Ovary (tissue), 3 donors: ENCODE measurements at regions not wholly inside any gene's neighbourhood (a gene's known extent, or its start where the extent isn't known, plus 50 kb on each side); places are given as distances from the start of the nearest gene placed in this dataset.

Experiments used
- EP300 ChIP-seq: sonication (generic); formaldehyde crosslinking; IDR thresholded peaks from one replicate; pipeline ENCODE4 v1.6.1; 2017; ENCODE audit warnings: antibody characterized with exemption
- POLR2A ChIP-seq: fragments of 450-650 bp; IDR thresholded peaks from one replicate; pipeline ENCODE4 v1.6.1; 2017; ENCODE audit warnings: antibody characterized with exemption, mild to moderate bottlenecking, moderate library complexity
- TF ChIP-seq, protein P1 (sequence below), 3 donors: fragments of 450-650 bp in 2 of 3; fragments of 200-600 bp in 1 of 3; IDR thresholded peaks; one replicate each; pipeline versions ENCODE4 v1.5.1 to v1.8.0; 2016 to 2022; ENCODE audit warnings: antibody characterized with exemption in 3 of 3, mild to moderate bottlenecking in 1 of 3
- donor health status: DM: no; HTN: no; CAD: no.

DNA sequence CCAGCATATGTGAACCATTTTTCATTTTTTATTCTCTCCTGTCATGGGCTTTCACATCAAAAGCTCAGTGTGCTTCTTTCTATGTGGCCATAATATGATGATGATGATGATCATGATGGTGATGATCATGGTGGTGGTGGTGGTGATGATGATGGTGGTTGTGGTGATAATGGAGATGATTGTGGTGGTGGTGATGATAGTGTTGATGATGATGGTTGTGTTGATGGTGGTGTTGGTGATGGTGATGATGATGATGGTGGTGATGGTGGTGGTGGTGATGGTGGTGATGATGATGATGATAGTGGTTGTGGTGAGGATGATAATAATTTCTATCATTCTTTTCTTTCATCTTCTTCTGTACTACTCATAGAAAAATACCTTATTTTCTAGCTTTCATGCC is 413.1 kb upstream of the VSTM2A start:
- TF ChIP-seq, protein P1, sequence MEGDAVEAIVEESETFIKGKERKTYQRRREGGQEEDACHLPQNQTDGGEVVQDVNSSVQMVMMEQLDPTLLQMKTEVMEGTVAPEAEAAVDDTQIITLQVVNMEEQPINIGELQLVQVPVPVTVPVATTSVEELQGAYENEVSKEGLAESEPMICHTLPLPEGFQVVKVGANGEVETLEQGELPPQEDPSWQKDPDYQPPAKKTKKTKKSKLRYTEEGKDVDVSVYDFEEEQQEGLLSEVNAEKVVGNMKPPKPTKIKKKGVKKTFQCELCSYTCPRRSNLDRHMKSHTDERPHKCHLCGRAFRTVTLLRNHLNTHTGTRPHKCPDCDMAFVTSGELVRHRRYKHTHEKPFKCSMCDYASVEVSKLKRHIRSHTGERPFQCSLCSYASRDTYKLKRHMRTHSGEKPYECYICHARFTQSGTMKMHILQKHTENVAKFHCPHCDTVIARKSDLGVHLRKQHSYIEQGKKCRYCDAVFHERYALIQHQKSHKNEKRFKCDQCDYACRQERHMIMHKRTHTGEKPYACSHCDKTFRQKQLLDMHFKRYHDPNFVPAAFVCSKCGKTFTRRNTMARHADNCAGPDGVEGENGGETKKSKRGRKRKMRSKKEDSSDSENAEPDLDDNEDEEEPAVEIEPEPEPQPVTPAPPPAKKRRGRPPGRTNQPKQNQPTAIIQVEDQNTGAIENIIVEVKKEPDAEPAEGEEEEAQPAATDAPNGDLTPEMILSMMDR (IDR thresholded peaks at IDR 0.05) = no peak
- TF ChIP-seq POLR2A (no peak), EP300 (no peak)
